GM06990 (cell line): ENCODE measurements at regions not wholly inside any gene's neighbourhood (a gene's known extent, or its start where the extent isn't known, plus 50 kb on each side); places are given as distances from the start of the nearest gene placed in this dataset.

Source experiments
- DNase-seq: peaks from one replicate; pipeline ENCODE4 v3.0.0-alpha.2; 2011; ENCODE audit not compliant: insufficient read length; ENCODE audit errors: extremely low read depth
- H3K27me3 ChIP-seq: replicated peaks from 2 replicates; pipeline ENCODE4 v1.6.0; 2011; ENCODE audit warnings: low read length; ENCODE audit not compliant: control insufficient read depth, insufficient read depth
- H3K36me3 ChIP-seq: 2 replicates; pipeline ENCODE4 v1.5.1; 2011; ENCODE audit warnings: low read length; ENCODE audit not compliant: control insufficient read depth, insufficient read depth
- H3K4me3 ChIP-seq: replicated peaks from 2 replicates; pipeline ENCODE4 v1.5.1; 2011; ENCODE audit warnings: low read depth, mild to moderate bottlenecking, control low read depth, low read length
- TF ChIP-seq, protein P1 (sequence below): IDR thresholded peaks from 2 replicates; pipeline ENCODE4 v1.5.1; 2011; ENCODE audit warnings: low read length, control low read depth, mild to moderate bottlenecking, inconsistent platforms; ENCODE audit not compliant: insufficient read depth, poor library complexity, severe bottlenecking

DNA sequence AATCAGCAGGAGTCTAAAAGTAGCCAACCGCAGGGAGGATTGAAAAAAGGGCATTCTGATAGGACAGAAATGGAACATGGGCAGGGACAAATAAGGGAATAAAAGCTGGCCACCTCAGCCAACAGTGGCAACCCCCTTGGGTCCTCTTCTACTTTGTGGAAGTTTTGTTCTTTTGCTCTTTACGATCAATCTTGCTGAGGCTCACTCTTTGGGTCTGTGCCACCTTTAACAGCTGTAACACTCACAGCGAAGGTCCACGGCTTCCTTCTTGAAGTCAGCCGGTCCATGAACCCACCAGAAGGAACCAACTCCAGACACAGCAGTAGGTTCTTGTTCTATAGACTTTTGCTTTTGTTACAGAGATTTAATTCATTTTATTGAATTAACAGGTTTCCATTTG lies 285.4 kb upstream of the CDH20 start:
- H3K4me3 ChIP-seq = no peak overlapping the region
- TF ChIP-seq, protein P1, sequence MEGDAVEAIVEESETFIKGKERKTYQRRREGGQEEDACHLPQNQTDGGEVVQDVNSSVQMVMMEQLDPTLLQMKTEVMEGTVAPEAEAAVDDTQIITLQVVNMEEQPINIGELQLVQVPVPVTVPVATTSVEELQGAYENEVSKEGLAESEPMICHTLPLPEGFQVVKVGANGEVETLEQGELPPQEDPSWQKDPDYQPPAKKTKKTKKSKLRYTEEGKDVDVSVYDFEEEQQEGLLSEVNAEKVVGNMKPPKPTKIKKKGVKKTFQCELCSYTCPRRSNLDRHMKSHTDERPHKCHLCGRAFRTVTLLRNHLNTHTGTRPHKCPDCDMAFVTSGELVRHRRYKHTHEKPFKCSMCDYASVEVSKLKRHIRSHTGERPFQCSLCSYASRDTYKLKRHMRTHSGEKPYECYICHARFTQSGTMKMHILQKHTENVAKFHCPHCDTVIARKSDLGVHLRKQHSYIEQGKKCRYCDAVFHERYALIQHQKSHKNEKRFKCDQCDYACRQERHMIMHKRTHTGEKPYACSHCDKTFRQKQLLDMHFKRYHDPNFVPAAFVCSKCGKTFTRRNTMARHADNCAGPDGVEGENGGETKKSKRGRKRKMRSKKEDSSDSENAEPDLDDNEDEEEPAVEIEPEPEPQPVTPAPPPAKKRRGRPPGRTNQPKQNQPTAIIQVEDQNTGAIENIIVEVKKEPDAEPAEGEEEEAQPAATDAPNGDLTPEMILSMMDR = no peak
- no peak for DNase-seq
- no peaks in the 10 kb centered on the region for H3K36me3 ChIP-seq
- H3K27me3 ChIP-seq = no peaks in the 10 kb centered on the region

DNA sequence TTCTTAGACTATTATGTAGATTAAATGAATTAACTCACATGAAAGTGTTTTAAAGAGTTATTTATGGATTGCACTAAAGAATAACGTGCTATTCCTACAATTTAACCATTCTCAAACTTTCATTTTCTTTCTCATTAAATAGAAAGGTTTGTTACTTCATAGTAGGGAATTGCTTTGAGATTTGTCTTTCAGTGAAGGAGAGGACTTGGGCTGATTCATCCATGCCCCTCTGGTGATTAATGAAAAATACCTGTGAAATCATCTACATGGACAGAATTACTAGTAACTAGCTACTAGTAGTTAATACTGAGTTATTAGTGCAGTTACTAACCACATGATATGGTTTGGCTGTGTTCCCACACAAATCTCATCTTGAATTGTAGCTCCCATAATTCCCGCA lies 275.8 kb upstream of the CDH20 start:
- TF ChIP-seq, protein P1 = no peak
- no peak for DNase-seq
- Histone ChIP-seq H3K36me3 (no peaks in the 10 kb centered on the region), H3K27me3 (no peaks in the 10 kb centered on the region), H3K4me3 (no peak overlapping the region)

DNA sequence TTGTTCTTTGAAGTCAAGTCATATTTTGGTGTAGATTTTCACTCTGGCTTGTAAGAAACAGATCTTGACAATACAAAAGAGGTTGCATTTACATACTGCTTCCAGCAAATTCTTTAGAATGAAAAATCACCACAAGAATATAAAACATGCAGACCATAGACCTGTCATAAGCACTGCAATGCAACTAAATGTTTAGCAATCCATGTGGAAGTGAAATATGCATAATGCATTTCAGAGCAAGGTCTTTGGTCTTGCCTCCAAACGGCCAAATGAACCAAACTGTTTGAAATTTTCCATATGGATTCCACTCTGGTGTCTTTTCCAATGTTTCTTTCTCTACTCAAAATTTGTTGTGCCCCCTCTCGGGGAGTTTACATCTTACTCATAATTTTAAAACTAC lies 271.0 kb upstream of the CDH20 start:
- no peaks in the 10 kb centered on the region for H3K27me3 ChIP-seq
- no peak for DNase-seq
- H3K4me3 ChIP-seq = no peak overlapping the region
- no peaks in the 10 kb centered on the region for H3K36me3 ChIP-seq
- TF ChIP-seq, protein P1 = no peak

DNA sequence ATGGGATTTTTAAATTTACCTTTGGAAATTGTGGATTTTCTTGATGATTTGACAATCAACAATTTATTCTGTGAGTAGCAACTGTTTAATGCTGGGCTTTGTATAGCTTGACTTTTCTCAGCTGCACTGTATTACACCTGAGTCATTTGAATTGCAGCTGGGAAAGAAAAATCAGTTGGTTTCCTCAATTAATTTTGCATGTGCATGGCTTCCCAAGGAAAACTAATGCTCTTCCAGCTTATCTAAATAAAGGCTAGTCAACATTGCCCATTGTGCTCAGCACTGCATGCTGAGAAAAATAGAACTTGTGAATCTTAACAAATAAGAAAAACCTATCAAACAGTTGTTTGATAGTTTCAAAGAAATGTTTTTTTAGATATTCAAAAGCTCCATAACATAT lies 268.3 kb upstream of the CDH20 start:
- TF ChIP-seq, protein P1 = no peak
- Histone ChIP-seq H3K4me3 (no peak overlapping the region), H3K36me3 (no peaks in the 10 kb centered on the region), H3K27me3 (no peaks in the 10 kb centered on the region)
- DNase-seq = no peak

DNA sequence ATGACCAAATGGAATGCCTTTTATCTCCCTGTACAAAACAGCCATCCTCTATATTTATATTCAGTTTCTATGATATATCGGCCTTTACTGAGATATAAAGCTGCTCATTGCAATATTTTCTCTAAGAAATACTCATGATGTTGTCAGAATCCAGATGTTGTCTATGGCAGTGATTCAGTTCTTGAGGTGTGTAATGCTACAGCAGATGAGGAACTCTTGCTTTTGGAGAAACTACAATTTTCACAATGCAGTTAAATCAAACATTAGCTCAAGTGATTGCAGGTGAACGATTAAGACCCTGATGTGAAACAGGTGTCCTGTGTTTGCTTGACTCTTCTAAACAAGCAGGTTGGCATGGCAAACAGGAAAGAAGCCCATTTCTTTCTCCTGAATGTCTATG lies 256.2 kb upstream of the CDH20 start:
- Histone ChIP-seq H3K27me3 (no peaks in the 10 kb centered on the region), H3K4me3 (no peak overlapping the region), H3K36me3 (no peaks in the 10 kb centered on the region)
- DNase-seq = no peak
- TF ChIP-seq, protein P1 = no peak

DNA sequence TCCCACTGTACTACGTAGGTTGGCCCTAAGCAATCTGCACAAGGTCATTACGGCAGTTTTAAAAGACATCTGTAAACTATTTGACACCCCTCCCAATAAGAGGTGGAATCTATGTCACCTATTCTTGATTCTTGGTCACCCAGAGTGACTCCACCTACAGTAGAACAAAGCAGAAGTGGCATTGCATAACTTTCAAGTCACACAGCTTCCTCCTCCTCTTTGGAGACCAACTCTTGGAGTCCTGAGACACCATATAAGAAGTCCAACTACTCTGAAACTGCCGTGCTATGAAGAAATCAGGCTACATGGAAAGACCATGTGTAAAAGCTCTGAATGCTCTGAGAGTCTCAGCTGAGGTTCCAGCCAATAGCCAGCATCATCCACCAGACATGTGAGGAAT lies 253.5 kb upstream of the CDH20 start:
- TF ChIP-seq, protein P1 = no peak
- DNase-seq = no peak
- no peaks in the 10 kb centered on the region for H3K36me3 ChIP-seq
- H3K27me3 ChIP-seq = no peaks in the 10 kb centered on the region
- no peak overlapping the region for H3K4me3 ChIP-seq
